HEK293 (cell line): ENCODE measurements at regions not wholly inside any gene's neighbourhood (a gene's known extent, or its start where the extent isn't known, plus 50 kb on each side); places are given as distances from the start of the nearest gene placed in this dataset.

Source experiments
- CTCF ChIA-PET: fragments of 350-600 bp; formaldehyde crosslinking; extraction: SDS; loops from one replicate; lab custom pipeline; 2021; ENCODE audit warnings: antibody characterized with exemption; lab: Yijun Ruan, JAX
- POLR2A ChIA-PET: fragments of 300-600 bp; formaldehyde crosslinking; extraction: SDS; loops from one replicate; lab custom pipeline; 2020; ENCODE audit warnings: antibody characterized with exemption, inconsistent platforms; lab: Yijun Ruan, JAX
- H3K27ac ChIP-seq: fragments of 200-500 bp; sonication (Bioruptor generic); 2 replicates; pipeline ENCODE4 v1.5.1; 2014; ENCODE audit warnings: low read depth, low read length, control low read depth, inconsistent platforms; ENCODE audit errors: extremely low read depth
- H3K36me3 ChIP-seq, 2 experiments: fragments of 200-500 bp in 1 of 2; sonication (Bioruptor generic) in 1 of 2; 1 replicate in 1 of 2; 2 replicates in 1 of 2; pipeline ENCODE4 v1.5.1; 2014 to 2017; ENCODE audit warnings: inconsistent platforms in 2 of 2, low read length in 2 of 2; ENCODE audit not compliant: control insufficient read depth in 2 of 2, insufficient read depth in 1 of 2
- H3K4me1 ChIP-seq: fragments of 200-500 bp; sonication (Bioruptor generic); 2 replicates; pipeline ENCODE4 v1.5.1; 2014; ENCODE audit warnings: mild to moderate bottlenecking, low read length, inconsistent platforms; ENCODE audit not compliant: control insufficient read depth, insufficient read depth
- H3K4me3 ChIP-seq: 2 replicates; pipeline ENCODE4 v1.5.1; 2011; ENCODE audit warnings: low read depth, mild to moderate bottlenecking, control low read depth, low read length, moderate library complexity
- H3K9me3 ChIP-seq: fragments of 200-500 bp; sonication (Bioruptor generic); 2 replicates; pipeline ENCODE4 v1.5.1; 2014; ENCODE audit warnings: low read depth, low read length, inconsistent platforms; ENCODE audit not compliant: control insufficient read depth, insufficient read depth
- FEZF1 ChIP-seq: fragments of 450-650 bp; formaldehyde crosslinking; IDR thresholded peaks from 2 replicates; pipeline ENCODE4 v1.5.1; 2016; ENCODE audit warnings: missing biosample characterization, missing genetic modification characterization
- GLI4 ChIP-seq: fragments of 450-650 bp; formaldehyde crosslinking; IDR thresholded peaks from 2 replicates; pipeline ENCODE4 v1.5.1; 2016; ENCODE audit warnings: missing biosample characterization, missing genetic modification characterization
- PRDM6 ChIP-seq: fragments of 450-650 bp; formaldehyde crosslinking; IDR thresholded peaks from 2 replicates; pipeline ENCODE4 v1.5.1; 2017; ENCODE audit warnings: missing biosample characterization, missing genetic modification characterization
- SP2 ChIP-seq: fragments of 450-650 bp; formaldehyde crosslinking; IDR thresholded peaks from 2 replicates; pipeline ENCODE4 v1.5.1; 2016; ENCODE audit warnings: missing biosample characterization, missing genetic modification characterization
- ZBTB10 ChIP-seq: fragments of 450-650 bp; formaldehyde crosslinking; IDR thresholded peaks from 2 replicates; pipeline ENCODE4 v1.5.1; 2016; ENCODE audit warnings: missing biosample characterization, missing genetic modification characterization
- ZBTB11 ChIP-seq: fragments of 450-650 bp; formaldehyde crosslinking; conservative IDR thresholded peaks from 2 replicates; pipeline ENCODE4 v1.5.1; 2016; ENCODE audit warnings: low read depth, missing biosample characterization, missing genetic modification characterization
- ZNF138 ChIP-seq: fragments of 450-650 bp; formaldehyde crosslinking; IDR thresholded peaks from 2 replicates; pipeline ENCODE4 v1.5.1; 2016; ENCODE audit warnings: missing biosample characterization, missing genetic modification characterization, borderline replicate concordance
- ZNF146 ChIP-seq: fragments of 450-650 bp; formaldehyde crosslinking; IDR thresholded peaks from 2 replicates; pipeline ENCODE4 v1.5.1; 2016; ENCODE audit warnings: missing biosample characterization, missing genetic modification characterization
- ZNF16 ChIP-seq: fragments of 450-650 bp; formaldehyde crosslinking; IDR thresholded peaks from 2 replicates; pipeline ENCODE4 v1.5.1; 2016; ENCODE audit warnings: low read depth, missing biosample characterization, missing genetic modification characterization
- ZNF248 ChIP-seq: fragments of 450-650 bp; formaldehyde crosslinking; IDR thresholded peaks from 2 replicates; pipeline ENCODE4 v1.5.1; 2017; ENCODE audit warnings: missing biosample characterization, missing genetic modification characterization
- ZNF26 ChIP-seq: fragments of 450-650 bp; formaldehyde crosslinking; IDR thresholded peaks from 2 replicates; pipeline ENCODE4 v1.5.1; 2016; ENCODE audit warnings: missing biosample characterization, missing genetic modification characterization
- ZNF274 ChIP-seq, 2 experiments: fragments of 200-500 bp in 1 of 2; fragments of 450-650 bp in 1 of 2; sonication (Bioruptor generic) in 1 of 2; formaldehyde crosslinking in 1 of 2; IDR thresholded peaks; 2 replicates each; pipeline versions ENCODE4 v1.5.1 to v1.6.1; 2014 to 2016; ENCODE audit warnings: borderline replicate concordance in 1 of 2, inconsistent platforms in 1 of 2, low read length in 1 of 2, missing biosample characterization in 1 of 2, missing genetic modification characterization in 1 of 2
- ZNF426 ChIP-seq: fragments of 450-650 bp; formaldehyde crosslinking; IDR thresholded peaks from 2 replicates; pipeline ENCODE4 v1.5.1; 2017; ENCODE audit warnings: missing biosample characterization, missing genetic modification characterization, mild to moderate bottlenecking, inconsistent platforms, moderate library complexity
- ZNF510 ChIP-seq: fragments of 450-650 bp; formaldehyde crosslinking; IDR thresholded peaks from 2 replicates; pipeline ENCODE4 v1.5.1; 2018; ENCODE audit warnings: mild to moderate bottlenecking, missing genetic modification characterization, missing biosample characterization; ENCODE audit not compliant: insufficient replicate concordance
- ZNF600 ChIP-seq: fragments of 450-650 bp; formaldehyde crosslinking; IDR thresholded peaks from 2 replicates; pipeline ENCODE4 v1.5.1; 2016; ENCODE audit warnings: missing biosample characterization, missing genetic modification characterization
- ZNF660 ChIP-seq: fragments of 450-650 bp; IDR thresholded peaks from 2 replicates; pipeline ENCODE4 v1.5.1; 2018; ENCODE audit warnings: missing biosample characterization, mild to moderate bottlenecking, missing genetic modification characterization
- ZNF701 ChIP-seq: fragments of 450-650 bp; formaldehyde crosslinking; IDR thresholded peaks from 2 replicates; pipeline ENCODE4 v1.5.1; 2016; ENCODE audit warnings: missing biosample characterization, missing genetic modification characterization
- ZNF785 ChIP-seq: fragments of 450-650 bp; formaldehyde crosslinking; IDR thresholded peaks from 2 replicates; pipeline ENCODE4 v1.5.1; 2016; ENCODE audit warnings: missing biosample characterization, missing genetic modification characterization
- ZNF830 ChIP-seq: fragments of 450-650 bp; IDR thresholded peaks from 2 replicates; pipeline ENCODE4 v1.5.0; 2018; ENCODE audit warnings: missing biosample characterization, missing genetic modification characterization, low read depth, mild to moderate bottlenecking, moderate library complexity
- ZXDB ChIP-seq: fragments of 450-650 bp; formaldehyde crosslinking; IDR thresholded peaks from 2 replicates; pipeline ENCODE4 v1.5.1; 2016; ENCODE audit warnings: missing biosample characterization, missing genetic modification characterization

GRCh38 chr2:12010779-12011178, 264.3 kb downstream of the LPIN1 start:
- POLR2A ChIA-PET: no interaction called here
- no peak overlapping the region for H3K4me3 ChIP-seq
- H3K4me1 ChIP-seq: peaks cover 11% of the 10 kb centered on the region
- CTCF ChIA-PET: interaction anchor here (0.9 kb wide), 1 partner anchor 44 kb away, joined by 3 read pairs; no protein-coding TSS in a partner anchor
- TF ChIP-seq ZNF426 (tag by site-specific recombination) (no peak), ZNF26 (no peak)
- TF ChIP-seq, all 188 proteins: peak for 0
- H3K9me3 ChIP-seq: no peaks in the 10 kb centered on the region
- H3K36me3 ChIP-seq: no peaks in the 10 kb centered on the region
- H3K27ac ChIP-seq: no peak overlapping the region

- Histone ChIP-seq H3K9me3 (no peaks in the 10 kb centered on the region), H3K4me3 (no peak overlapping the region), H3K4me1 (0 out of 2 replicates have a peak, but pooled peaks cover 7% of the 10 kb centered on the region)
- POLR2A ChIA-PET: no interaction called here
- TF ChIP-seq ZBTB10 (tag by site-specific recombination) (no peak), FEZF1 (no peak), ZNF138 (tag by site-specific recombination) (no peak), ZNF785 (no peak), ZNF600 (tag by site-specific recombination) (no peak), ZNF248 (no peak), ZNF16 (tag by site-specific recombination) (no peak), ZNF274 (IDR thresholded peaks at IDR 0.05; ENCODE audit: low read length) (no peak), ZNF274 (tag by site-specific recombination; IDR thresholded peaks at IDR 0.05; ENCODE audit: borderline replicate concordance) (no peak), ZXDB (tag by site-specific recombination) (no peak), ZNF146 (tag by site-specific recombination) (no peak), PRDM6 (tag by site-specific recombination) (no peak), ZNF830 (tag by site-specific recombination) (no peak), ZNF510 (tag by site-specific recombination) (no peak), ZNF701 (tag by site-specific recombination) (no peak), ZNF660 (no peak), GLI4 (tag by site-specific recombination) (no peak), SP2 (tag by site-specific recombination) (no peak), ZBTB11 (tag by site-specific recombination) (no peak)
- TF ChIP-seq, all 188 proteins: peak for 0
- H3K27ac ChIP-seq: no peak overlapping the region
- CTCF ChIA-PET: no interaction called here
- H3K36me3 ChIP-seq: no peaks in the 10 kb centered on the region
These were observed 267.9 kb downstream of the LPIN1 start for GRCh38 chr2:12014088-12014960.
